Fibroblast of skin of left quadriceps (primary cell): ENCODE measurements at regions not wholly inside any gene's neighbourhood (a gene's known extent, or its start where the extent isn't known, plus 50 kb on each side); places are given as distances from the start of the nearest gene placed in this dataset.

ENCODE experiments used
- DNase-seq, 2 experiments: peaks; one replicate each; pipeline ENCODE4 v3.0.0-alpha.2; 2013; ENCODE audit warnings: low read depth in 2 of 2

DNA sequence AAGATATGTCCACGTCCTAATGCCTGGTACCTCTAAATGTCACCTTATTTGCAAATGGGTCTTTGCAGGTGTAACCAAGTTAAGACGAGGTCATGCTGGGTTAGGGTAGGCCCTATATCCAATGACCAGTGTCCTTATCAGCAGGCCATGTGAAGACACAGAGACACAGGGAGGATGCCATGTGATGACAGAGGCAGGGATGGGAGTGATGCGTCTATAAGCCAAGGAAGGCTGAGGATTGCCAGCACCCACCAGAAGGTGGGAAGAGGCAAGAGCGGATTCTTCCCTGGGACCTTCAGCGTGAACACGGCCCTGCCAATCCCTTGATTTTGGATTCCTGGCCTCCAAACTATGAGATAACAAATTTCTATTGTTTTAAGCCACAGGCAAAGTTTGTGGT lies 123.4 kb upstream of the CXCL14 start:
- no peak for DNase-seq

DNA sequence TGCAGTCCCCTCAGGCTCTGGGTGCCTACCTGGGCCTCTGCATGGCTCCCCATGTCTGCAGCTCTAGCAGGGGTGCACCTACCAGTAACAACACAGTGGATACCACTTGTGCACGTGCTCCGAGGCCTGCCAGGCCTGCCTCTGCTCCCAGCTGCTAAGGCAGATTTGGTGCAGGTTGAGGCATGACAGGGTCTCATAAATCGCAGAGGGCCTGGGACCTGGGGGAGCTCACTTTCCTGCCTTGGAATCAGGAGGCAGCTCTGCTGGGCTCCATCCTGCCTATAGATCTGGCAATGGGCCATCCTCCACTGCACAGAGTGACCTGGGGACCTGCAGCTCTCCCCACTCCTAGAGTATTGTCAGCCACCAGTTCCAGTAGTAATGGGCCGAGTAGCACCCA lies 121.9 kb upstream of the CXCL14 start:
- no peak for DNase-seq

GRCh38 chr5:135697959-135698345 lies 119.2 kb upstream of the CXCL14 start:
- no peak for DNase-seq

DNA sequence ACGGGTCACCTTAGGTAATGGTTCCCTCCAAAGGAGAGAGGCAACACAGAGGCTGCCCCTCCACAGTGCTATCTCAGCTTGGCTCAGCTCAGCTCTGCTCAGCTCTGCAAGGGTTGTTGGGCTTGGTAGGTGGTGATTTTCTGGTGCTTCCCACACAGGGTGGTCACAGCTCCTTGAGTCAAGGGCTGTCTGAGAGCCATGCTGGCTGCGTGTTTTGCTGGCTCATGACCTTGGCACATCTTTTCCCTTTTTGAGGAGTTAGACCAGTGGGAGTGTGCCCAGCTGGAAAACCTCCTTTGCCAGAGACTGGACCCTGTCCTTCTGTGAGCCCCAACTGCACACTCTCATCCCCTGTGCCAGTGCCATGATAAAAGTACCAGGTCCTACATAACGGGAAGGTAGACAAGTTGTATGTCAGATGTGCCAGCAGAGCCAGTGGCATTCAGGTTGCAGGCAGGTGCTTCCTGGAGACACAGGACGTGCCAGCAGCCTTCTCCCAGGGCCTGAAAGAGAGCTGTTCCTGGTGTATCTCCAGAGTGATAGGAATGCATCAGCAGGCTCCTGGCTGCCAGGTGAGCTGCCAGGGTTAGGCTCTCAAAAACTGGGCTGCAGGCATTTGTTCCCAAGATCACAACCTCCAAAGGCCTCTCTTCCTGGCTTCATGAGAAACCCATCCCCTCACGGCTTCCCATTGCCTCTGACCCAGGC lies 118.6 kb upstream of the CXCL14 start:
- DNase-seq, result no peak

- DNase-seq, result no peak
Observed at GRCh38 chr5:135696317-135696716, 117.5 kb upstream of the CXCL14 start.

DNA sequence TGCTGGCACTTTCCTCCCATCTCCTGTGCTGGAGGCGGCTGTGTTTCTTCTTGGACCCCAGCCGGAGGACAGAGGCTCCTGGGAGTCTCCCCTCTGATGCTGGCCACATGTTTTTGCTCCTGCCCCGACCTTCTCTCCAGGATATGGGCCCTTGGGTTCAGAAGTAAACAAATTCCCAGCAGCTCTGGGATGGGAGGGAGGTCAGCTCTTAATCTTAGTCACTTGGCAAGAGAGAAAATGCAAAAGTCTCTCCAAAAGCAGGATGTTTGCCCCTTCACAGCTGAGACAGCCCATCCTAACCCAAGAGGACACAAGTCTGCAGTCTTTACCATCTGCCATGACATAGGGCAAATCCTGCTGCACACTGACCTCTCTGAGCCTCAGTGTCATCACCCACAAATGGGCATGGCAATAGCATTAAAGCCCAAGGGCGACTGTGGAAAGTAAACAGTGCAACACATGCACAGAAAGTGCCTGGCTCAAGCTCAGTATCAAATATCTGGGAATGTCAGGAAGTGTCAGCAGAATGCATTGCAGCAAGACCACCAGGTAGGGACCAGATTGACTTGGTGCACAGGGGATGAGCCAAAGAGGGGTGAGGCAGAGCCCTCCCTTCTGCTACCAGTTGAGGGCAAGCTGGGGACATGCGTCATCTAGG lies 117.0 kb upstream of the CXCL14 start:
- DNase-seq, result no peak

DNA sequence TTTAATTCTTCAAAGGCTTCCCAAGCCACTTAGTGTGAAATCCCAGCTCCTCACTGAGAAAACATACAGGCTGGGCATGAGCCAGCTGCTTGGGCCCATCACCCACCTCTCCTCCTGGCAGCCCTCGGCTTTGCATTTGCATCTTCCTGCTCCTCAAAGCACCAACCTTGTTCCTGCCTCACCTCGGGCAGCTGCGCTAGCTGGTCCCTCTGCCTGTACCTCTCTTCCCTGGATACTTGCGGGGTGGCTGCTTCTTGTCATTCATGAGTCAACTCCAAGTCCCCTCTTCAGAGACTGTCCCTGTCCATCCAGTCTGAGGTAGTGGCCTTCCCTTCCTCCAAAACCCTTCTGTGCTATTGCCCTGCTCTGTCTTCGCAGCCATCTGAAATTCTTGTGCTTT lies 116.1 kb upstream of the CXCL14 start:
- DNase-seq, result no peak

DNA sequence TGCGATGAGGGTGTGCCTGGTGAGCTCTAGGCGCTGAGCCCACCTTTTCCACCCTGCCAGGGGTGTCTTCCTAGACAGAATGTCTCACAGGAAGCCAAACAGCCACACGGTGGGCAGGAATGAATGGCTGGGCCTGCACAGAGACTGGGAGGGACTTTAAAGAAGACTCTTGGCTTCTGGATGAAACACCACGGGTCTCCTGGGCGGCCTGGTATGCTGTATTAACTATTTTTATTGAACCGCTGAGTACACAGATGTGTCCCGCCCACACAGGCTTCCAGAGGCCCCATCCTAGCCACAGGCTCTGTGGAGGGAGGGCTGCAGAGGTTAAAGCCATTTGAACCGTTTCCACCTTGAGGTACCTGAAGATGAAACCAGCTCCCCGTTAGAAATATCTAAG lies 115.2 kb upstream of the CXCL14 start:
- no peak for DNase-seq

- no peak for DNase-seq
Observed at GRCh38 chr5:135693371-135693955, 114.7 kb upstream of the CXCL14 start.

GRCh38 chr5:135691044-135691443 lies 112.3 kb upstream of the CXCL14 start:
- DNase-seq, result no peak

GRCh38 chr5:135690466-135690865 lies 111.7 kb upstream of the CXCL14 start:
- DNase-seq, result no peak

DNA sequence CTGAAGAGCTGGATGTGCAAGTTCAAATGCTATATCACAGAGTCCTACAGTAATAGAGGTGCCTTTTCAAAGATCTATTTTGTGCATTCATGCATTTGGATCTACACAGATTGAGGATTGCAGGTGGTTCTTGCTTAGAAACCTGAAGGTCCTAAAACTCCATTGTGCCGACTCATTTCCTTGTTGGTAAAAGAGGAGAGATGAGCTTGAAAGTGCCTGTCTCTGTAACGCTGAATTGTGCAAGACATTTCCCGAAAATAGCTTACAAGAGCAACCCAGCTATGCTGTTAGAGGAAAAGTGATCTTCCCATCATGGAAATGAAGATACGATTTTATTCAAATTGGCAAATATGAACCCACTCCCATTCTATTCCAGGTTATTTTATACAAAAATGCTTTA lies 110.7 kb upstream of the CXCL14 start:
- no peak for DNase-seq

DNA sequence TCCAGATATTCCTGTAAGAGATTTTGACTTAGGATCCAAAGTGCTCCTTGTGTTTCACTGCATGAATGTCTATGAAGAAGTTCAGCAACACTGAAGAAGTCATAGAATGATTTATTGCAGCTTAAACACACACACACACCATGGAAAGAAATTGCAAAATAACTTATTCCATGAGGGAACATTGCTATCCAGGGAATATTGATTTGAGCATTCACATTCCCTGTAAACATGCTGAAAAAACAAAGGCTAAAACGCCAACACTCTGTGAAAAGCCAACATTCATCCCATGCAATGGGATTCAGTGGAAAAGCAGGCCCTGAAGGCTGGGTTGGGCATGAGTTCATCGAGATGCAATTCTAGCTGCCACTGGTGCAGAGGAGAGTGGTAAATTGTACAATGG lies 109.6 kb upstream of the CXCL14 start:
- no peak for DNase-seq

DNA sequence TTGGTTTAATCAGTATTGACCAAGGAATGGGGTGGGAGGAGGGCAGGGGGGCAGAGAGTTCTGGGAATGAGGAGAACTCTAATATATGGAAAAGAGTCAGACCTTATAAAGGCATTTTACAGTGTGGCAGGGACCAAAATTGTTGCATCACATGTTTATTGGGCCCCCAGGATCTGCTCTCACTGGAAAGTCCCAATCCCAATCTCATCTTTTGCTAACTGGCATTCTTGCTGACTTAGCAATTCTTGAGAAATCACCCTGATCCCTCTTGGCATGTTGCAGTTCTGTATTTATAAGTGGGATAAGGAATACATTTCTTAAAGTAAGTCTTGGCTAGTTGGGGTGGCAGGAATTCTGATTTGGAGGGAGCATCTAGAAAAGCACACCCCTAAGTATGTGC lies 104.4 kb upstream of the CXCL14 start:
- no peak for DNase-seq

GRCh38 chr5:135680713-135681112 lies 101.9 kb upstream of the CXCL14 start:
- no peak for DNase-seq

- DNase-seq, result no peak
Observed at GRCh38 chr5:135678640-135679268, 100.0 kb upstream of the CXCL14 start.

- no peak for DNase-seq
Observed at GRCh38 chr5:135671966-135672365, 93.2 kb upstream of the CXCL14 start.

GRCh38 chr5:135671052-135671705 lies 92.4 kb upstream of the CXCL14 start:
- DNase-seq, result no peak

DNA sequence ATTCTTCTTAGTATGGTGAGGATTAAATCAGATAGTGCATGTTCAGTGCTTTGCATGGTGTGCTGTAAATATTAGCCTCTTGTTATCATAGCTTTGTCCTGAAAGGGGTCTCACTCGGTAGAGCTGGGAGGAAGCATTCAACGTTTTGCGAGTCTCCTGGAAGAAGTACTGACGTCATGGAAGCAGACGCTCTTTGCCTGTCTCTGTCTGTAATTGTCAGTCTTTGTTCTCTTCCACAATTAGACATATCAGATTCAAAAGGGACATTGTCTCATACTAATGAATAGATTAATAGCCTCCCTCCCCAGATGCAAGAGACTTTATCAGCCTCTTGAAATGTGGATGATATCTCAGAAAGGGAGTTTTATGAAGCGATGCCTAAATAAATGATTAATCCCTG lies 91.8 kb upstream of the CXCL14 start:
- no peak for DNase-seq

DNA sequence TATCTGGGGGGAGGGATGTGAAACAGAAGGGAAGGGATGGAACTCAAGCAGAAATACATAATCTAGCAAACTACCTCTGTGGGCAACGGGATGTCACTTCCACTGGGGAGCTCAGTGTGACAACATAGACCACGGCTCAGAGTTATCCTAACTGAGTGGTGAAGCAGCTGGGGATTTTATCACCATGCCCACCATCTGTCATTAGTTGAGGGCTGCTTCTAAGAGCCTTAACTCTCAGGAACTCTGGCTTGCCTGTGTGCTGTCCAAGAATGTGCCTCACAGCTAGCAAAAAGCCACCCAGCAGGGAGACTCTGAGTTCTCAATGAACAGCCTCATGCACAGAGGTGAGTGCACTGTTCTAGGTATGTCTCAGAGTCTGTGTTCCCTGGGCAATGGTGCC lies 90.6 kb upstream of the CXCL14 start:
- no peak for DNase-seq

DNA sequence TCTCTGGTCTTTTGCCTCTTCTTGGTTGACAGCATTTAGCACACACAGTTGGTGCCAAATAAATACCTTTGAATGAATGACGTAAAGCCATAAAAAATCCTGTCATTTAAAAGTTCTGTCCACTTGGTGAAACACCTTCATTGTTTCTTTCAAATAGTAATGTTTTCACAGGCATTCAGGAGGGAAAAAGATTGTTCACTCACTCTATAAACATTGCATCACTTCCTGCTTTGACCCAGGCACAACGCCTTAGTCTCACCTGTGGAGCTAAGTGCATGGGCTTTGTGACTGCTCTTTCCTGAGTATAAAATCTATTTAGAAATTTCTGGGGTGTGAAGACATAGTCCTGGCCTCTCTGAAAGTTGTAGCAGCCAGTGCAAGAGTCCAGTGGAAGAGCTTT lies 88.9 kb upstream of the CXCL14 start:
- DNase-seq, result no peak

DNA sequence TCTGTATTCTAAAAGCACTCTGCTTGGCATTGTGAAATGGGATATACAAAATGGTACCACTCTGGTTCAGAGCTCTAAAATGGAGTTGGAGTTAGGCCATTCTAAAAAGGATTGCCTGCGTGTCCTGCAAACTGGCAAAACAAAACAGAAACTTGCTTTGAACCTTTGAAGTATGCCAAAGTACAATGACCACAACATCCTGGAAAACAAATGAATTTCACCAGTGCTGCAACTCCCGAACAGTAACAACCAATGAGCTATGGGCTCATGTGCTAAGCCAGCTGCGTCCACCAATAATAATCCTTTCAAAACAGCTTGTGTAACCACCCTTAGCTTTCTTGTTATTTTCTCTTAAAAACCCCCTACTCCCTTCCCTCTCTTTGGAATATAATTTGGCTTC lies 88.4 kb upstream of the CXCL14 start:
- DNase-seq, result no peak
